DMS79 (cell line): ENCODE measurements at regions not wholly inside any gene's neighbourhood (a gene's known extent, or its start where the extent isn't known, plus 50 kb on each side); places are given as distances from the start of the nearest gene placed in this dataset.

Experiments used
- DNase-seq: peaks from one replicate; lab custom pipeline; 2025; lab: John Stamatoyannopoulos, UW

GRCh38 chr1:69244211-69244610, 323.5 kb upstream of the LRRC7 start:
- DNase-seq = no peak

- DNase-seq = no peak
These were observed 321.6 kb upstream of the LRRC7 start for GRCh38 chr1:69246109-69246508.

- no peak for DNase-seq
These were observed 321.0 kb upstream of the LRRC7 start for GRCh38 chr1:69246710-69247109.

GRCh38 chr1:69252696-69253095, 315.0 kb upstream of the LRRC7 start:
- DNase-seq = no peak

- no peak for DNase-seq
These were observed 311.7 kb upstream of the LRRC7 start for GRCh38 chr1:69256036-69256435.

GRCh38 chr1:69258842-69259241, 308.9 kb upstream of the LRRC7 start:
- DNase-seq = no peak

GRCh38 chr1:69263921-69264391, 303.8 kb upstream of the LRRC7 start:
- DNase-seq = no peak

GRCh38 chr1:69269491-69269890, 298.2 kb upstream of the LRRC7 start:
- no peak for DNase-seq

- DNase-seq = no peak
These were observed 296.1 kb upstream of the LRRC7 start for GRCh38 chr1:69271587-69272125.

- no peak for DNase-seq
These were observed 295.0 kb upstream of the LRRC7 start for GRCh38 chr1:69272684-69273083.

- no peak for DNase-seq
These were observed 288.8 kb upstream of the LRRC7 start for GRCh38 chr1:69278923-69279322.

- no peak for DNase-seq
These were observed 284.2 kb upstream of the LRRC7 start for GRCh38 chr1:69283516-69283915.

- DNase-seq = no peak
These were observed 283.2 kb upstream of the LRRC7 start for GRCh38 chr1:69284508-69284907.

GRCh38 chr1:69288416-69288815, 279.3 kb upstream of the LRRC7 start:
- no peak for DNase-seq

GRCh38 chr1:69290291-69290690, 277.4 kb upstream of the LRRC7 start:
- DNase-seq = no peak

- DNase-seq = no peak
These were observed 276.2 kb upstream of the LRRC7 start for GRCh38 chr1:69291541-69291940.

- DNase-seq = no peak
These were observed 274.9 kb upstream of the LRRC7 start for GRCh38 chr1:69292833-69293232.

- no peak for DNase-seq
These were observed 273.6 kb upstream of the LRRC7 start for GRCh38 chr1:69294171-69294570.

- no peak for DNase-seq
These were observed 272.5 kb upstream of the LRRC7 start for GRCh38 chr1:69295265-69295664.

GRCh38 chr1:69305621-69306020, 262.1 kb upstream of the LRRC7 start:
- DNase-seq = no peak

- no peak for DNase-seq
These were observed 255.5 kb upstream of the LRRC7 start for GRCh38 chr1:69312055-69312732.

- DNase-seq = no peak
These were observed 254.6 kb upstream of the LRRC7 start for GRCh38 chr1:69313118-69313517.

GRCh38 chr1:69315416-69315815, 252.3 kb upstream of the LRRC7 start:
- no peak for DNase-seq

- DNase-seq = no peak
These were observed 251.9 kb upstream of the LRRC7 start for GRCh38 chr1:69315823-69316222.
